Inflammatory macrophage treated with lipopolysaccharide for 4 hours (primary cell): ENCODE measurements at regions not wholly inside any gene's neighbourhood (a gene's known extent, or its start where the extent isn't known, plus 50 kb on each side); places are given as distances from the start of the nearest gene placed in this dataset.

Experiments used
- DNase-seq: peaks from one replicate; pipeline ENCODE4 v3.0.0-alpha.2; 2020

- no peak for DNase-seq
Observed at GRCh38 chr2:41827354-41827971, 220.4 kb upstream of the PKDCC start.

DNA sequence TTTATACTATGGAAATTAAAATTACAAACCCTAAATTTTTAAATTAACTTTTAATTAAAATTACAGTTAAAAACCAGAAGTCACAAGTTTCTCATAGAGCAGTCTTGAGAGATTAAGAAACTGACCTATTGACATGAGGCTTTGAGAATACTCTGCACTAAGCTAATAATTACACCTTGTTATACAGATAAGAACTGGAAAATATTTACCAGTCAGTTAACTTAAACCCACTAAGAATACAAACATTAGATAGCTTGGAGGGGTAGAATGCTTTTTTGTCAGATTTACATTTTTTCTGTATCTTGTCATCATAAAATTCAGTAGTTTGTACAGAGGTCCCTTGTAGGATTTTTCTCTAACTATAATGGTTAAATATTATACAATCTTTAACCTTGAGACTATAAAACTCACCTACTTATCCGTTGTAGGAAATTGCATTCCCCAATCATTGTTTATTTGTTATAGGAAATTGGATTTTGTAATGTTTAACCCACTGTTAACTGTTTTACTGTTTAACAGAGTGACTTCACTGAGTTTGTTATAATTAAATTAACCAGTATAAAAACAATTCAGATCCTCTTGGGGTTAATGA lies 219.7 kb upstream of the PKDCC start:
- DNase-seq: no peak

- DNase-seq: no peak
Observed at GRCh38 chr2:41829052-41829451, 218.8 kb upstream of the PKDCC start.

GRCh38 chr2:41830600-41830999 lies 217.2 kb upstream of the PKDCC start:
- no peak for DNase-seq

DNA sequence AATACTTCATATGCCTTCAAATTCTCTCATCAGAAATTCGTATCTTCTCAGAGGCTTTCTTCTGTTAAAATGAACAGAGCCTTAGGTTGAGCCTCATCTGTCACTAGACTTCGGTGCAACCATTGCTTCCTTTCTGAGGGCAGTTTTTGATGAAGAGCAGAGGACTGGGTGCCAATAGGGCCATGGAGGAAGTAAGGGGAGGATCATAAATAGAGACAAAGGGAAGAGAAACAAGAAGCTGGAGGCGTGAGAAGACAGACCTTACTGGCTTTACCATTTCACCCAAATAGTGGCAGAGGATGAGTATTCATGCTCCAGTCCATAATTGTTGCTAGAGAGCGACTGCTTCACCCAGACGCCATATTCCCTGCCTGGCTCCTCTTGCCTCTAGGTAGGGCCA lies 215.6 kb upstream of the PKDCC start:
- DNase-seq: peak; percentile 31

DNA sequence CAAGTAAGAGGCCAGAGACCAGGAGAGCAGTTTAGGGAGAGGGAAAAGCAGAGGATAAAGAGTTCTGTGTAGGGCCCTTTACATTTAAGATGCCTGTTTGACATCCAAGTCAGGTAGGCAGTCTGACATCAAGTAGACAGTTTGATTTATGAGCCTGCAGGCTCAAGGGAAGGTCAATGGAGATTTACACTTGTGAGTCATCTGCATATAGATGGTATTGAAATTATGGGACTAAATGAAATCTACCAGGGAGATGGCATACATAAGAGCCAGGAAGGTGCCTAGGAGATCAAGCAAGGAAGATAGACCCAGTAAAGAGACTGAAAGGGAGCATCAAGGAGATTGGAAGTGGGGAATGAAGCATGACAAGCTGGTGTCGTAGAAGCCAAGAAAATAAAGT lies 212.4 kb upstream of the PKDCC start:
- no peak for DNase-seq

DNA sequence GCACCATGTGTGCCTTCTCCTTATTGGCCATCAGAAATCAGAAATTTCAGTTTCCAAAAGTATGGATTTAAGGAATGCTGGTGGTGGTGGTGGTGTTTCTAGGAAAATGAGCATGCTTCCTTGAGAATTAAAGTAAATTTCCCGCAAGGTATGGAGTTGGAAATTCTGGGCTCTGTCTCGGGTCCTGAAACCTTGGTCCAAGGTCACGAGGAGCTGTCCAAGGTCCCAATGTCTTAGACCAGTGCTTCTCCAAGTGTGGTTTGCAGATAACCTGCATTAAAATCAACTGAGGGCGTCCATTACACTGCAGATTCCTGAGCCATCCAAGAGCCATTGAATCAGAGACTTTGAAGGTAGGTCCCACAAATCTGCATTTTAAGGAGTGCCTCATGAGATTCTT lies 210.9 kb upstream of the PKDCC start:
- DNase-seq: peak; percentile 8

DNA sequence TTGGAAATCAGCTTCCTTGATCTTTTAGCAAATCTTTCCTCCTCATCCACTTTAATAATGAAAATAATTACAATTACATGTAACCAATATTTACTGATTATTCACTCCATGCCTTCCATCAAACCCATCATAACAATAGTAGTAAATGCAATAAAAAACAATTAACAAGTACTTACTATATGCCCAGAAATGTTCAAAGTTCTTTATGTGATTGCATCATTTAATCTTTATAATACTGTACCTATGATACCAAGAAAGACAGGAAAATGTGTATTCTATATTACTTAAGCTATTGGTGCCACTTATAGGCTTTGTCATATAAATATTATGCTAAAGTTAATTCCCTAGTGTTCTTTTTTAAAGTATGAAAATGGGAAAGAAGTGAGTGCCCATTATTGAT lies 210.2 kb upstream of the PKDCC start:
- DNase-seq: no peak

- DNase-seq: peak; percentile 92
Observed at GRCh38 chr2:41840702-41841551, 206.9 kb upstream of the PKDCC start.

DNA sequence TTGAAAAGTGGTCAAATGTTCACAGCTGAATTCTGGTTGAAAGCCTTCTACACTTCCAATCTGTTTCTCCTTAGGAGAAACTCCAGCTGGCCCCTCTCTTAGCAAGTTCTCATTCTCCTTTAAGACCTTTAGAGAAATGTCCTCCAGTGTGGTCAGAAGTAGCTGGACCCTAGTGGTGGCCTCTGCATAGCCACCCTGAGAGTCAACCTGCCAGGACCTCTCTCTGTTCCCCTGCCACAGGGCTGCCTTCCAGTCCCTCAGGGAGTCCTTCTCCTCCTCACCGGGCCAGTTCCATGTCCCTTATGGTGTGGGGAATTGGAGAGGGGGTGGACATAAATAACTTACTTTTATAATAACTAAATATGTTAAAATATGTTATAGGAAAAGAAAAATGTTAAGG lies 200.9 kb upstream of the PKDCC start:
- no peak for DNase-seq

DNA sequence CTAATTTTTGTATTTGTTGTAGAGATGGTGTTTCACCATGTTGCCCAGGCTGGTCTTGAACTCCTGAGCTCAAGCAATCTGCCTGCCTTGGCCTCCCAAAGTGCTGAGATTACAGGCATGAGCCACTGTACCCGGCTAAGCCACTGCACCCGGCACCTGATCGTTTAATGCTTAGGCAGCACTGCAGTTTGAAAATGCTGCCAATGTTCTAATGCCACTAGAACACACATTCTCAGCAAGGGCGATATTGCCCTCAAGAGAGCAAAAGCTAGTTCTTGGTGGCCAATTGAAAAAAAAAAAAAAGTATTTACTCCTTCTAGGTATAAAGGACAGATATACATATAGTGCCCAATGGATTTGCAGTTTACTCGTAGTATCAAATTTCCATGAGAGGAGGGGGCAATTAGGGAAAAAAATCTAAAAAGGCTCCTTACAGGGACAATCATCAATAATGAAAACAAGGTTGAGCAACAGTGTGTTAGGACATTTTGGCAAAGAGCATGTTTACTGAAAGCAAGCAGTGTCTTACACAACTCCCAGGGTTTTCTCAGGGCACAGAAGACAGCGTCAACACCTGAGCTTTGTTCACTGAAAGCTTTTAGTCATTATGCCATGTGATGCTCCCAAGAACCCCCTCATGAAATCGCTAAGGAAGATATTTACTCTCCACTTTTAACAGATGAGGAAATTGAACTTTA lies 199.9 kb upstream of the PKDCC start:
- DNase-seq: no peak

DNA sequence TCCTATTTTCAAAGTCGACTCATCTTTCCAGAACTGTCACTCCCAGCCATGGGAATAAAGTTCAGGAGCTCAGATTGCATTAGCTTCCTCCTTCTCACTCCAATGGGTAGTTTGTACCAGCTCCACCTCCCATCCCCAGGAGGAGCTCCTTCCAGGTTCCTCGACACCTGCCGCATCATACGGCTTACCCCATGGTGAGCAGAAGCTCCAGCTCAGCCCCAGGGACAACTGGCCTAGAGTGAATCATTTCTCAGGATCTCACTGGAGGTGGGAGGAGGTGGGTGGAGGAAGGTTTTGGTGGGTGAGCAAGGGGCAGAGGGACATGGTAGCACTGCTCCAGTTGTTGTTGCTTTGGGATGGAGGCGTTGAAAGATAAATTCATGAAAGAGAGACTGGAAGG lies 196.3 kb upstream of the PKDCC start:
- DNase-seq: no peak

GRCh38 chr2:41853427-41854191 lies 194.2 kb upstream of the PKDCC start:
- peak; percentile 44 for DNase-seq

DNA sequence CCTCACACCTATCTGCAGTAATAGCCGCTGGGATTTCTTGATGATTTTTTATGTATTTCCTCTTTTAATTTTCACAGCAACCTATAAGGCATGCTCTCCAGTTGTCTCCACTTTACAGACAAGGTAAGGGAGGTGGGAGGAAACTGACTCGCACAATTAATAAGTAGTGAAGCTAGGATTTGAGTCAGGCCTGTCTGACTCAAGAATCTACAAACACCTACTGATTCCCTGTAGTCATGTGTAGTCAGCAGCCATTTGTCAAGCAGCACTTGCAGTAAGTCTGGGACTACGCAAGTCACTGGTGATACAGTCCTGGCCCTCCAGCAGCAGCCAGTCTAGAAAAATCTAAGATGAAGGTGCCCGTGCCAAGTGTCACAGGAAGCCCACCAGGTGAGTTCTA lies 193.6 kb upstream of the PKDCC start:
- DNase-seq: no peak

DNA sequence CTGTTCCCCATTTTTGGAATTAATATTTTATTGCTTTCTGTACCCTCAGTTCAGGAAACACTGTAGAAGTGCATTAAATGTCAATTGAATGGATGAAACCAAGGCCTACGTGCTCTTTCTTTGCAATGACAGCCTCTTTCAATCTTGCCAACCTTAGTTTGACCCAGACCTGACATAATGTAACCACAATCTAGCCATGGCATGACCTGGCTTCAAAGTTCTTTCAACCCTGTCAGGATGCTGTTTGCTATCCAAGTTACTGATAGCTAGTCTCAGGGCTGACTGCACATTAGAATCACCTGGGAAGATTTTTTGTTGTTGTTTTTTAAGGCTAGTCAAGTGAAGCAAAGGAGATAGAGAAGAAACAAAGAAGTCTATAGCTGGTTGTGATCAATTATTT lies 190.9 kb upstream of the PKDCC start:
- no peak for DNase-seq

DNA sequence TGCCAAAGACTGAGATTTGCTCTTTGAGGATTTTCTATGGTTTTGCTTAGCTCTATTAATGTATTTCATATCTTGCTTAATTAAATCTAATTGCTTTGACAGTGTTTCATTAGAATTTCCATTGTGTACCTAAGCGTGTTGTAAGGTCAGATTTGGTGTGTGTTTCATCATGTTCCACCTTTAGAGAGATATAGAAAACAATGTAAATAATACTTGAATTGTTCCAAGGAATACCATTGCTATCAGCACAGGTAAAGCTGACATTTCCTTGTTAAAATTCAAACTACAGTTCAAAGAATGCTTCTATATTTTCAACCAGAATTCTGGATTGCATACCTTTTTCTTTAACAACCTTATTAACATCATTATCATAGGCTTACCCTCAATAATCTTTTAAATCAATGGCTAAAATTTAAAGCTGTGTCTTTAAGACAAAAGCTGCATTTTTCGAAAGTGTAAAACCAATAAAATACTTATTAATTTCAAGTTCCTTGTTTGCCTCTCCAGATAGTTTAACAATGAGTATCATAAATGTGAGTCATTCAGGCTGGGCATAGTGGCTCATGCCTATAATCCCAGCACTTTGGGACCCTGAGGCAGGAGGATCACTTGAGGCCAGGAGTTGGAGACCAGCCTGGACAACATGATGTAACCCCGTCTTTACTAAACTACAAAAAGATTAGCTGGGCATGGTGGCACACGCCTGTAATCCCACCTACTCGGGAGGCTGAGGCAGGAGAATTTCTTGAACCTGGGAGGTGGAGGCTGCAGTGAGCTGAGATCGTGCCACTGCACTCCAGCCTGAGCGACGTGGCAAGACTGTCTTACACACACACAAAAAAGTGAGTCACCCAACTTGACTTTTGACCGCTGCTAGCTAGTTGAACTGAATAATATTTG lies 188.0 kb upstream of the PKDCC start:
- no peak for DNase-seq

DNA sequence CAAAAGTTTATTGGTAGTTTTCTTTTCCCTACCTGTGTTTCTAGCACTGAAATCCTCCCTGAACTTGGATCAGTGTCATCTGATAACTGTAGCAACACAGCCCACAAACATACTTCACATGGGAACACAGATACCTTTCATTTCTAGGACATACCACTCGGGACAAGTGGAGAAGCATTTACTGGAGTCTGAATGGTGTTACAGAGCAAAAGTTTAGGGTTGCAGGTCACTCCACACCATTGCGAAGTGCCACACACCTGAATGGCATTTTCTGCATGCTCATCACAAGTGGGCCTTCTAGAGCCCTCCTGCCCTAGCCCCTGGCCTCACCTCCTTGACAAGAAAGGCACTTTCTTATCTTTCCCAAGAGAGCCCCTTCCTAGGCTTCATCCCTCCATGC lies 184.8 kb upstream of the PKDCC start:
- DNase-seq: no peak

DNA sequence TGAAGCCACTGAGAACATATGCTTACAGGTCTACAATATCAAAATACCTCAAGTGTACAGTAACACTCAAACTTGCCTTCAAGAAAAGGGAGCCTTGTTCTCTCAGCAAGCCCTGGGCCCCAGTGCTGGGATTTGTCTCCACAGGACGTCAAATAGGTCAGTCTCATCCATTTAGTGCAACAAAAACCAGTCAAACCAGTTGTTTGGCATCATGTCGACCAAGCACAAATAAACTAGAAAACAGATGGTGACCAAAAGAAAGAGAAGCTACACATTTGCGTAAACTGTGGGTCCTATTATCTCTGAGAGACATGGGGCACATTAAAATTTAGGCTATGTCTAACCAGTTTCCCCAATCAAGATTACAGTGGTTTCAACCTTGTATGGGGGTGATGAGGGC lies 182.6 kb upstream of the PKDCC start:
- no peak for DNase-seq

DNA sequence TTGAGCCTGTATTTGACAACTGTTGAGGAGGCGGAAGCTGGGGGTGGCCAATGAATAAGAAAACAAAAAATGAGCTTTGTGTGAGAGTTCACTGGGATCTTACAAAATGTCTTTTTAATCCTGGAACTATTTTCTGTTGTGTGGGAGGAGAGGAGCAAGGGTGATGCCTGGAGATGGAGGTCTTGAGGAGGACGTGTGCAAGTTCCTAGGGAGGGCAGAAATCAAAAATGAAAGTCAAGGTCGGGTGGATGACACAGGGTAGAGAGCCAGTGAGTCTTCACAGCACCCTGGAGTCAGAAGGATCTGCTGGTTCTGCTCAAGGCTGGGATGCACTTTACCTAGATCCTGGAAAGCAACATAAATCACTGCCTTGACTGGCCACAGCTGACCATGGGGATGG lies 180.3 kb upstream of the PKDCC start:
- peak; percentile 3 for DNase-seq

- peak; percentile 49 for DNase-seq
Observed at GRCh38 chr2:41869542-41870264, 178.1 kb upstream of the PKDCC start.

DNA sequence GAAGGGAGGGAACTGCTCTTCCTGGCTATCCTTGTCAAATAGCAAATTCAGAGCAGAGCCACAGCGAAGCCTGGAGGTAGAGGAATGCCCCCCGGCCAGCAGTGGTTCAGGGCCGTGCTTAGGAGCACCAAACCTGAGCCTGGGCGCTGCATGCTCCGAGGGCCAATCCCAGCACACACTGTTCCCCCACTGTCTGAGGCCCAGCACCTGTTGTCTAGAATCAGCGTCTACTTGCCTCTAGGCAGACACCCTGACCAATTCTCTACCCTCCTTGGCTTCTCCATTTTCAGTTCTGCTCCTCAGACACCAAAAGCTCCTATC lies 177.6 kb upstream of the PKDCC start:
- DNase-seq: no peak
